ENCODE measurements at regions not wholly inside any gene's neighbourhood (a gene's known extent, or its start where the extent isn't known, plus 50 kb on each side); places are given as distances from the start of the nearest gene placed in this dataset.

DNA sequence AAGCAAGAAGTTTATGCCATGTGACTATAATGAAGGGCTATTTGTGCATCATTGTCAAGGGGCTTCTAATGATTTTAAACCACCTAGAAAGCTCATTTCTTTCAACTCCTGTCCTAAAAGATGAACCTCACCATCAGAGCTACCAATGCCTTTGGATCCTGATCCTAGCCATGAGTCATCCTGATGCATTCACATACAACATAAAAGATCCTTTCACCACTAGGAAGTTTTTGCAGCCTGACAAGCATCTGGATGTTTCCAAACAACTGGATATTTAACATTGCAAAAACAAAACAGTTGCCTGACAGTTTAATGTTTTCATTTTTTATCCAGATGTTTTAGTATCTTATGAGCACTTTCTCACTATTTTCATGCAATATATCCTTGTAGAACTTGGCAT is 425.3 kb downstream of the MBD2 start:
- no peak for DNase-seq

DNA sequence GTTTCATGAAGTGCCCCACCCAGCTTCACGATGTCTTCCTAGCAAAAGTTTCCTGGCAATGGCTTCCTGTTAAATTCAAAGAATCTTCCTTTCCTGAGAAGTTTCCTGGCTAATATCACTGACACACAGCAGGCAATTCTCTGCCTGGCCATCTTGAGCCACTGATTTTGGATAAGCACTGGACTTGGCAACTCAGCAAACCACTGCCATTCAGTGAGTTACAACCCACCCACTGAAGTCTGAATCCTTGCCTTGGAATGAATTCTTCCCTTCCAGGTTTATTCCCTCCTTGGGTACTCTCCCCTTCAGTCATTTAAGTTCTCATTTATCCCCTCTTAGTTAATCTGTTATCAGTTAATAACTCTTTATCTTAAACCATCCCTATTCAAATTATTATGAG is 426.0 kb downstream of the MBD2 start:
- DNase-seq: no peak

DNA sequence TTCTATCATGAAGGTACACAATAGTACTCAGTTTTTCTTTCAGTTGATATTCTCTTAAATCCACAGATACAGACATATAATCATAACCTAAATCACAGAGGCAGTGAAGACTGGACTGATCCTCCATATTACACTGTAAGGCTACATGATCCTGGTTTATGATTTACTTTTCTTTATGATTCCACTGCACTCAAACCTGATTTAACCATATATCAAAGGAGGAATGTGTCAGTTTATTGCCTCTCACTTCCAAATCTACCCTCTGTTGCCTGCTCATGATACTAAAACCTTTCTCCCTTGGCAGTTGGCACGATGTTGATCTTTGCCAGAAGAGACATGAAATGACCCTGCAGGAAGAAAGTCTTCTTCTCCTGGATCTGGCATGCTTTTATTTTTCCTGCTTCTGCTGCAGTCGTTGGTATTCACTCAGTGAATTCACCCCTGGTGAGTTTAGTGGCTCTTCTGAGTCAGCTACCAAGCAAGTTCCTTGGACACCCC is 426.4 kb downstream of the MBD2 start:
- no peak for DNase-seq

- DNase-seq: no peak
Measured at GRCh38 chr18:53796040-53796729, 428.3 kb downstream of the MBD2 start.

GRCh38 chr18:53795610-53796009 is 428.9 kb downstream of the MBD2 start:
- no peak for DNase-seq

DNA sequence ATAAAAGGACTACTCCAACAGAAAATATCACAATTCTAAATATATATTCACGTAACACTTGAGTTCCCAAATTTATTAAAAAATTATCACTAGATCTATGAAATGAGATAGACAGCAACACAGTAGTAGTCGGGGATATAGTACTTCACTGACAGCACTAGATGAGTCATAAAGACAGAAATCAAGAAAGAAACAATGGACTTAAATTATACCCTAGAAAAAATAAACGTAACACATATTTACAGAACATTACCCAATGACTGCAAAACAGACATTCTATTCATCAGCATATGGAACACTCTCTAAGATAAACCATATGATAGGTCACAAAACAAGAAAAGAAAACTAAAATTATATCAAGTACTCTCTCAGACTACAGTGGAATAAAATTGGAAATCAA is 429.4 kb downstream of the MBD2 start:
- DNase-seq: no peak

DNA sequence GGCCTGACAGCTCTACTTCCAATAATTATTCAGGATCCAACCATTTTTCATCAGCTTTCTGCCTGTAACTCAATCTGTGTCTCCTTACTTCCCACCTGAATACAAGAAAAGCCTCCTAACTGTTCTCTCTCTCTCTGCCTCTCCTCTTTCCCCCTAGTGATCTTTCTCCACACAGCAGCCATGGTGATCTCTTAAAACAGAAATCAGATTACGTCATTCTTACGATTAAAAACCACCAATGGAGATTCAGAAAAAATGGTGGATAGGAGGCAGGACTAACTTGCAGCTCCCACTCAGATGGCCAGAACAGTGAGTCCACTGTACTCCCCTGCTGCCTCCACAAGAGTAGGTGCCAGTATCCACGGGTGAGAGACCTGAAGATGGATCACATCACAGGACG is 431.7 kb downstream of the MBD2 start:
- DNase-seq: no peak

DNA sequence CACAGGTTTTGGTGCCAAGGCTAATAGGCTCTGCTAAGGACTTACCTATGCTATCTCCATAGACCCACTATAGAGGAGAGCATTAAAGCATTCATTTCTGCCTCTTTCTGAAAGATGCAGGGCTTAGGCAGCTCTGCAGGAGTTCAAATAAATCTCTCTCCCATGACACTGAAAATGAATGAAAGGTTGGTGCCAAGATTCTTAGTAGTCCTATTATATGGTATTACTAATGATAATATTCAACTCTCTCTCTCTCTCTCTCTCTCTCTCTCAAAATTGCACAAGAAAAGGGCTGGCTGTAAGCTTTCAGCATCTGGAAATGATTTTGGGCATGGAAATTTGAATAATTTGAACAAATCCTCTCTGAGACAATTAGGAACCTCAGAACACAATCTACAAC is 433.7 kb downstream of the MBD2 start:
- no peak for DNase-seq

DNA sequence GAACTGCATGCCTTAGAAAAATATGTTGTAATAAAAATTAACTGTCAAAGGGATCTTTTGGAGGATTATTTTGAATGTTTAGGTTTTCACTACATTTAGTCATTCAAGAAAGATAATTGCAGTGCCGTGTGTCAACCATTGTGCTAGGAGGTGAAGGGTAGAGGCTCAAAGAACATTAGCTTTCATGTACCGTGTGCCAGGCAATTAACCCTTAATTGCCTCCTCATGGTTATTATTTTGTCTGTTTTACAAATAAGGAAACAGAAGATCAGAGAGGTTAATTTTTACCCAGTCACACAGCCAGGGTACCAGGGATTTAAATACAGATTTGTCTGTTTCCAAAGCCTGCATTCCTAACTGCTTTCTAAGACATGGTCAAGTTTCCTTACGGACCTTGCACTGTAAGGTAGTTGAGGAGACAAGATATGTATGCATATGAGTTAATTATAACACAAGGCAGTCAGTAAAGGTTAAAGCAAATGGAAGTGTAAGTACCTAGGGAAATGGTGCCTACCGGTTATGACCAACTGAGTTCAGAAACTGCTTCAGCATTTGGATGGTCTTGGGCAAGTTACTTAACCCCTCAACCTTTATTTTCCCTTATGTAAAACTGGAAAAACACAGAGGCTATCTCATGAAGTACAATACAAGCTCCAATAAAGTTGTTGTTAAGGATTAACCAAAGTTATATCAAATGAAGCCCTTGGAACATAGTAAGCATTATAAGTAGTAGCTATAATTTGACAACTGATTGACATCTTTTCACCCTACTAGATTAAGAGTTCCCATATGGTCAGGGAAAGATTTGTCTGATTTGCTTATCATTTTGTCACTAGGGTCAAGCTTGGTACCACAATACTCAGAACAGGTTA is 434.9 kb downstream of the MBD2 start:
- no peak for DNase-seq

DNA sequence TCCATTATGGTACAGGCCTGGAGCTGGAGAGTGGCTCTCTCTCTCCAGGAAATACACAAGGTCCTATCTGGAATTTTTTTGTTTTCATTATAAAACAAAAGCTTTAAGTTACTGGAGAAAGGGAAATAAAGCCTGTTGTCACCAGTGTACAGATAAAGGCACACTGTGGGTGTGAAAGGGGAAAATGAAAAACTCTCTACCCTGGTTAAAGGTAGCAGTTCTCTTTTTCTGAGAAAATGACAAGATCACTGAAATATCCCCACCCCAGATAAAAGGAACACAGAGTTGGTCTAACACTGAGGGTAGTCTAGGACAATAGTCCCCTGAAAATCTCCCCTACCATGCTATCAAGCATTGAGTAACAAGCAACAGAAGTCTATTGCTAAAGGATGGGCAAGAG is 438.7 kb downstream of the MBD2 start:
- DNase-seq: no peak

- no peak for DNase-seq
Measured at GRCh38 chr18:53784253-53784652, 440.2 kb downstream of the MBD2 start.

GRCh38 chr18:53780666-53781065 is 443.8 kb downstream of the MBD2 start:
- DNase-seq: no peak

- no peak for DNase-seq
Measured at GRCh38 chr18:53772293-53772692, 452.2 kb downstream of the MBD2 start.

- no peak for DNase-seq
Measured at GRCh38 chr18:53771664-53772063, 452.8 kb downstream of the MBD2 start.

GRCh38 chr18:53765211-53765610 is 459.3 kb downstream of the MBD2 start:
- DNase-seq: no peak

- no peak for DNase-seq
Measured at GRCh38 chr18:53764086-53764485, 460.4 kb downstream of the MBD2 start.

- no peak for DNase-seq
Measured at GRCh38 chr18:53757328-53757727, 467.1 kb downstream of the MBD2 start.

DNA sequence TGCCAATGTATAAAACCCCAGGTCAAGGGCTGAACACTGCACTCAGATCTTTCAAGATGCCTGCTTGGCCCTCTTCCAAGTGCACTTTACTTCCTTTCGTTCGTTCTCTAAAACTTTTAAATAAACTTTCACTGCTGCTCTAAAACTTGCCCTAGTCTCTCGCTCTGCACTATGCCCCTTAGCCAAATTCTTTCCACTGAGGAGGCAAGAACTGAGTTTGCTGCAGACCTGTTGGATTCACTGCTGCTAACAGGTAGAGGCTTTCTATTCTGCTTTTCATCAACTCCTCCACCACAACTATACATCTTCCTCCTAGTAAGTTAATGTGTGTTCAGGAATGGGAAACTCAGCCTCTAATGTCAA is 467.9 kb downstream of the MBD2 start:
- DNase-seq: no peak

DNA sequence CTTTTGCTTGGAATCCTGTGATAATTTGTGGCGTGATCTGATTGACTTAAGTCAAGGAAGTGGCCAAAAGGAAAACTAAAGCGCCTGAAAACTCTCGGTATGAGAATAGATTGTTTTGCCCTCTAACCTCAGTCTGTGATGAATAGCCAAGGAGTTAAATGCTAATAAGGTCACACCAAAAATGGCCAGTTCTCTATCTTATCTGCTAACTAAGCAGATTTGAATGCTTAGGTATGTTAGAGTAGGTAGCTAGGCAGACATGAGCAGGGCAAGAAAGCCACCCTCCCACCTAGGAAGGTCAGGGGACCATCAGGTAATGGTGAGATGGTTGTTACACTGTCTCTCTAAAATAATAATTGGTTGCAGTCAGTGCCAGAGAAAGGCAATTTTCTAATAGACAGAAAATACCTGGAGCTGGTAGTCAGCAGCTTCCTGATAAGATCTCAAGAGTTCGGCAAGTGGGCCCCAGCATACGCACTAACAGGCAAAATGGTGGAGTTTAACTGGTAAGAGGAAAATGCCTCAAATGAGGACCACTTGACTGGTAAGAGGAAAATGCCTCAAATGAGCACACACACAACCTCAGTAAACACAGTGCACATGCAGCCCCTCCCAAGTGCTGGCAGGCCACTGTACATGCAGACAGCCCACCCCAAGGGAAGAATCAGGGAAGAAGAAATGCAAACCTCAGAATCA is 468.4 kb downstream of the MBD2 start:
- DNase-seq: no peak

GRCh38 chr18:53754154-53754553 is 470.3 kb downstream of the MBD2 start:
- no peak for DNase-seq

DNA sequence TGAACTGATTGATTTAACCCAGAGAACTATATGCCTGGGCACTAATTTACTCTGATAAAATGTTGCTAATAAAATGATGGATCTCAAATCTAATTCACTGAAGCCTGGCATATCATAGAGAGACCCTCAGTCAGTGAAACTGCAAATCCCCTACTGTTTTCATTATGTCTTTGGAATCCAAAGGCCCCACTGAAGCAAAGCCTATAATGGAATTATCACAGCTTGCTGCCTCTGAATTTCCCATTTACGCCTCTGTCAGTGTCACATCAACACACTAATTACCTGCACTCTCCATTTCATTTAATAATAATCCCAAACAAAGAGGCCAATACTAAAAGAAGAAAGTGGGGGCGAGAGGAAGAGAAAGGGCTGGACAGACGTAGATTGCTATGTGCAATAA is 470.9 kb downstream of the MBD2 start:
- no peak for DNase-seq

GRCh38 chr18:53752781-53753367 is 471.6 kb downstream of the MBD2 start:
- no peak for DNase-seq

DNA sequence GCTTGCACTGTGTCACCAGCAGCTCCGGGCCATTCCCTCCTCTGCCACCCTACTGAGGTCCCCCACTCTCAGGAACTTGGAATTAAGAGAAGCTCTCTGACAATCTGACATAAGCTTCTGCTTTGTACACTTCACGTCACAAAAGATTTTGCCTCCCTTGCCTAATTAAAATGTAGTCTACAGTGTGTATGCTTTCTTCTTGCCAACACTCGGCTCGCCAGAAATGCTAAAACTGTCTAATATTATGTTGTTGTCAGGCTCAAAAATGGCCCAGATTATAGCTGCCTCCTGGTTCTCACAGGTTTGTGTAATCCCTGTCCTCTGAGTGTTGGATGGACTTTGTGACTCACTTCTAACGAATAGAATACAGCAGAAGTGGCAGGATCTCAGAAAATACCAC is 474.7 kb downstream of the MBD2 start:
- no peak for DNase-seq

Measured in stimulated activated CD4-positive, alpha-beta T cell treated with anti-CD3 and anti-CD28 coated beads, Interleukin-2, amount 100 ng/mL, for 48 hours (primary cell).